HG02623 (cell line): ENCODE measurements at regions not wholly inside any gene's neighbourhood (a gene's known extent, or its start where the extent isn't known, plus 50 kb on each side); places are given as distances from the start of the nearest gene placed in this dataset.
"Not testable (repeated sequence)": the region's sequence is repeated elsewhere in the genome, so short reads cannot be mapped to it uniquely, and the experiment has no call there.

Experiments used
- ATAC-seq: cut with Tn5 transposase; IDR thresholded peaks from one replicate; pipeline ENCODE4 v1.9.1; 2021; ENCODE audit warnings: moderate library complexity; ENCODE audit not compliant: unreplicated experiment

DNA sequence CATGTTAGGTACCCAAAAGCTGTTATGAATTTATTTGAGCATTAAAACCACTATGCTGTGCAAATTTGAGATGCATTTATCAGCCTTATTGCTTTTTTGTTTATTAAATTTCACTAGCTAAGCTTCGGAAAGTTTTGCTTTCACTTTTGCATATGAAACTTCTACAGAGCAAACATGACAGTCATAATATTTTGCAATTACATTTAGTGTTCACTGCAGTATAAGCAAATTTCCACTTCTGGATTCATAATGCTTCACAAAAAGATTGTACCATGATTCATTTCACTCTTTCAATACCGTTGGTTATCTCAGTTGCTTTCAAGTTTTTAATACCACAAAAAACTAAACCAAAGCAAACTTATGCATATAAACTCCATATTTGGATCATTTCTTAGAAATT lies 228.7 kb upstream of the SLC8A1 start:
- ATAC-seq, result peak; percentile 61

DNA sequence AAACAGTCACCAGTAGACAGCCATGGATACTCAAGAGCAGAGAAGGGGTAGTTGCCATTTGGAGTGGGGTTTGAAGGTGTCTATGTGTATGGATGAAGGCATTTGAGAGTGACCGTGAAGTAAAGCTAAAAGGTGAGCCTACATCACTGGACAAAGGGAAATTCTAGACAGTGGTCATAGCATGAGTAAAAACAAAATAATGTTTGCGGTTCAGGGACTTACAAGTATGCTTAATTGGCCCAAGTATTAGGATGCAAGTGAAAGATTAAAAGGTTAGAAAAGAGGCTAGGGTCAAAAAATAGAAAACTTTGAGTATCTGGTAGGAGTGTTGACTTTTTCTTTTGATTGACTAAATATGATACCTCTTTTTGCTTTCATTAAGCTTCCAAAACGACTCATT lies 238.1 kb upstream of the SLC8A1 start:
- ATAC-seq, result no peak

DNA sequence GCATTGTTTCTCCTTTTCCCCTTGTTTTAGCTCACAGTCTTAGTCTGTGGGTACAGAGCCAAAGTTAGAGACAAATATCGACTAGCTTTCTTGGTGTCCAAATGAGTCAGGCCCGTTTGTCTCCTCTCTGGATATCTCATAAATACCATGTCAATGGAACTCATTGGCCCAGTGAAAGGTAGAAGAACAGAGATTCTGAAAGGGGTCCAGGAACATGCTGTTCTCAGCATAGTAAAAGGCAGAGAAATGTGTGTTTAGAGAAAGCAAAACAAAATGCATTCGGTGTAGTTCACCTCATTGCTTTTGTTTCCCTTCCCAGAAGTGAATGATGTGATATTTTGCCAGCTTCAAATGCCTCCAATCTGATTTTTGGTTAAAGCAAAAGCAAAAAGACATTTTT lies 238.6 kb upstream of the SLC8A1 start:
- no peak for ATAC-seq

DNA sequence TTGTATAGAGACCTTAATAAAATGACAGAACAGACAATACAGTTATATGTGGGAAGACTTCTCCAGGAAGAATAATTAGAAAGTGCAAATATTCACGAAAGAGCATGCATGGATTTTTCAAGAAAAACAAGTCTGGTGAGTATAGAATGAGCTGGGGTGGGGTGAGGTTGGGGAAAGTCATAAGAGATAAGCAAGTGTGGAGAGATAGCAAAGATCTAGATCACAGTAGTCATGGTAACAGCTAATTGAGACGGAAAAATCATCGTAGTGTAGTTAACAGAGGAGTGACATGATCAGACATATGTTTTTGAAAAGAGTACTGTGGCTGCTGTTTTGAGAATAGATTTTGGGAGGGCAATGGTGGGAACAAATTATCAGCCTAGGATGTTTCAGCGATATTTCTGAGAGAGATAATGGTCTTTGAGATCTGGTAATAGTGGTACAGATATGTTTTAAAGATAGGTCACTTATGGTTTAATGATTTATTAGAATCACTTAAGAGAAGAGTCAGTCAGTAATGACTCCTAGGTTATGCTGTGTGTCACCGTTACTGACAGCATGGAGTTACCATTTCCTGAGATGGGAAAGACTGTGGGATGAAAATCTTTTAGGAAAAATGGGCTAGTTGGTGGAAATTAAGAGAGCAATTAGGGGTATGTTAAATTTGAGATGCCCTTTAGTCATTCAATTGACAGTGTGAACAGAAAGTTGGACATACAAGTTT lies 248.5 kb upstream of the SLC8A1 start:
- no peak for ATAC-seq

DNA sequence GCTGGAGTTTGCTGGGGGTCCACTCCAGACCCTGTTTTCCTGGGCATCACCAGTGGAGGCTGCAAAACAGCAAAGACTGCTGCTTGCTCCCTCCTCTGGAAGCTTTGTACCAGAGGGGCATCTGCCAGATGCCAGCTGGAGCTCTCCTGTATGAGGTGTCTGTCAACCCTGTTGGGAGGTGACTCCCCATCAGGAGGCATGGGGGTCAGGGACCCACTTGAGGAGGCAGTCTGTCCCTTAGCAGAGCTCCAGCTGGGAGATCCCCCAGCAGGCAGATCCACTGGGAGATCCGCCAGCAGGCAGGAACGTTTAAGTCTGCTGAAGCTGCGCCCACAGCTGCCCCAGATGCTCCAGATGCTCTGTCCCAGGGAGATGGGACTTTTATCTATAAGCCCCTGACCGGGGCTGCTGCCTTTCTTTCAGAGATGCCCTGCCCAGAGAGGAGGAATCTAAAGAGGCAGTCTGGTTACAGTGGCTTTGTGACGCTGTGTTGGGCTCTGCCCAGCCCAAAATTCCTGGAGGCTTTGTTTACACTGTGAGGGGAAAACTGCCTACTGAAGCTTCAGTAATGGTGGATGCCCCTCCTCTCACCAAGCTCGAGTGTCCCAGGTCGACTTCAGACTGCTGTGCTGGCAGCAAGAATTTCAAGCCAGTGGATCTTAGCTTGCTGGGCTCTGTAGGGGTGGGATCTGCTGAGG lies 260.5 kb upstream of the SLC8A1 start:
- ATAC-seq, result not testable (repeated sequence)

DNA sequence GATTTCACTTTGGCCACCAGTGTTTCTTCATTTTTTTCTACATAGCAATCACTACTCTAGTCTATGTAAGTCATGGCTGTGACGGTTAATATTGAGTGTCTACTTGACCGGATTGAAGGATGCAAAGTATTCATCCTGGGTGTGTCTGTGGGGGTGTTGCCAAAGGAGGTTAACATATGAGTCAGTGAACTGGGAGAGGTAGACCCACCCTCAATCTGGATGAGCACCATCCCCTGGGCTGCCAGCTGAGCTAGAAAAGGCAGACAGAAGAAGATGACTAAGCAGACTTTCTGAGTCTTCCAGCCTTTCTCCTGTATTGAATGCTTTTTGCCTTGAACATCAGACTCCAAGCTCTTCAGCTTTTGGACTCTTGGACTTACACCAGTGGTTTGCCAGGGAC lies 265.0 kb upstream of the SLC8A1 start:
- no peak for ATAC-seq

DNA sequence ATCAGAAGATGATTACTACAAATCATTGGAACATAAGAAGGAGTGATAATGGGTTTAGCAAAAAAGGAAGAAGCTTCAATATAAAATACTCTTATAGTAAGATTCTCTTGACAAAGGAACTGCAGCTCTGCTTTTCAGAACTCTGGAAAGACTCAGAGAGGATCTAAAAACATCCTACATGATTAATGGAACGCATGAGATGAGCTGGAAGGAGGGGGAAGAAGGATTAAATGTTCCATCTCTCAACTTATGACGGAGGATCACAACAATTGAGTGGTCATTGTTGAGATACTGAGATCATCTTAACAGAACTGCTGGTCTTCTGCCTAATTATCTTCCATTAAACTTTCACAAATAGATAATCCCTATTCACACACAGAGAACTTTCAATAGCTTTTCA lies 267.5 kb upstream of the SLC8A1 start:
- no peak for ATAC-seq

DNA sequence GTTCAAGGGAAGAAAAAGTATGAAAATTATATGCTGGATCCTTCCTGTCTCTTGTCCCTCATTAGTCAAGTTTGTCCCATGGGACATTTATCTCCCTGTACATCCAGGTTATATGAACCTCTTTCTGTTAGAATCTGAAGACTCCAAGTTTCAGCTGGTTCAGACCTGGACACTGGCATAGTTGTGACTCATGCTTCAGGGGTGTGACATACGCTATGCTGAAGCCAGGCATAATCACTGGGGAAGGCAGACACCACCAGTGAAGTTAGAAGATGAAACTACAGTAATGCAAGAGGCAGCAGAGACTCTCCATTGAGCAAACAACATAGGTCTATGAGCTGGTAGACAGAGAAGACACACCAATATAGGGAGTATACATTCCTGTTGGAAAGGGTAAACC lies 269.7 kb upstream of the SLC8A1 start:
- ATAC-seq, result no peak

DNA sequence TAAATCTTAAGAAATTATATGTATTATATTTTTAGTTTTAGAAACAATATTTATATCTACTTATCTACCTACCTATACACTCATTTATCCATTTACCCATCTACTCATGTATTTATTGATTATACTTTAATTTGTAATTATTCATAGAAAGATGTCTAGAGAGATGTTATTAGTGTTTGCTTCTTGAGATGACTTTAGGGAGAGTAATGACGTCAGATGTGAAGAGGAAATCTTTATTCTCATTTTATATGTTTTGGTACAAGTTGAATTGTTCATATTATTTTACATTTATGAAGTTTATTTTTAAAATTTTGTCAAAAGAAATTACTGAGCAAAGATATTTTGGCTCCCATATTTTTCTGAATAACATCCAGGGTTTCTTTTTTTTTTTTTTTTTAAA lies 271.3 kb upstream of the SLC8A1 start:
- ATAC-seq, result no peak

DNA sequence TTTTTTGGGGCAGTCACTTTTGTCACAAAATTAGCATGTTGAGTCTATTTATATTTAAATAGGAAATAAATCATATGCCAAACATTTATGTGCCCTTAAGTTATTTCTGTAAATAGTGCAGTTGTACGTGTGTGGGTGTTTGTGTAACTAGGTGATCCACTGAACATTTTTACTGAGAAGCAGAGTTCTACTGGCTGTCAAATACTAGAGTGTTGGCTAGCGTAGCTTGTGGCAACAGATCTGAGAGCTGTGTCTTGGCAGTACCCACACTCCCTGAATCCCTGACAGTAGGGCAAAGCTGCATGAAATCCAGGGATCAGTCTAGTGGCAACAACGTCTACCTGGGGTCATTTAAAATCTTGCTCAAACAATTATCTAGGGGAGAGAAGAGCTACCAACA lies 273.1 kb upstream of the SLC8A1 start:
- ATAC-seq, result no peak

DNA sequence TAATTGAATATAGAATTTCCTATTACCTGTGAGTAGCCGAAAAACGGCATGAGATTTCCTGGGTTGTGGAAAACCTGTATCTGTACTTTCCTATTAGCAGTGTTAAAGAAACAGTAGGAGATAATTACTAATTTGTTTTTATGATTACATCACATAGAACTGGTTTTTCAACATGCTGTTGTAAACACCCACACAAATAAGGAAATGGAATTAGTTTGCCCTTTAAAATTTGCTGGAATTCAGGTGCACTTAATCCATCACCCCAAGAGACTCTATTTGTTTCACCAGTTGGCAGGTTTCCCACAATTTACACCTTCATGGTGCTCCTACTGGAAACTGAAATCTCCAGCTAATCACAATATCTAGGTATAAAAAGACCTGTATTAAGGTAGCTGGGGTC lies 274.1 kb upstream of the SLC8A1 start:
- ATAC-seq, result no peak

DNA sequence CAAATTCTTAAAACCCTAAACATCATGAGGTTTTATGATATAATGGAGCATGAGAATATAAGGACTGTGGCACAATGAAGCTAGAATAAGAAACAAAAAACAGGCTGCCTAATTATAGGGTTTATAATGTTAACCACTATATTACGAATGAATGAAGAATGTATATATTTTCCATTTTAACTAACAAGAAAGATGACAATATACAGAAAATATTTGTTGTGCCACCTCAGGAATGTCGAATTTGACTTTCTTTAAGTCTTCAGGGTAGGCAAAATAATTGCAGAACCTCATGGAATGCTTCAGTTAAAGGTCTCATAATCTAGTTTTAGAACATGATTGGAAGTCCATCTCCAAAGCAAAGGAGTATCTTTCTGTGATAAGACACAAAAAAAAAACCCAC lies 282.9 kb upstream of the SLC8A1 start:
- no peak for ATAC-seq

DNA sequence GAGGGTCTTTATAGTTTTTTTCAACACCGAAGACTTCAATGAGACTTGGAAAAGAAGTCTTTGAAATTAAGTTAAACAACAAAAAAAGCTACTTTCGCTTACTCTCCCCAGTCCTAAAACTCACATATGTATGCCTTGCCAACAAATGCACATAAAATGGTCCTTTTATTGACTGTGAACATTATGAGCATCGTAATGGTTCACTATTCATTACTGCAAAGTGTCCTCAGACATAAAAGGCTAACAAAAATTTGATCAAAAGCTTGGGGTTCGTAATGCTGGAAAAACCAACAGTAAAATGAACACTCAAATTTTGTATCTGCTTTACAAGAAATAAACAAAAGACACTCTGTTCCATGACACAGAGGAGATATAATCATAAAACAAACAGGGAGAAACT lies 285.3 kb upstream of the SLC8A1 start:
- no peak for ATAC-seq

DNA sequence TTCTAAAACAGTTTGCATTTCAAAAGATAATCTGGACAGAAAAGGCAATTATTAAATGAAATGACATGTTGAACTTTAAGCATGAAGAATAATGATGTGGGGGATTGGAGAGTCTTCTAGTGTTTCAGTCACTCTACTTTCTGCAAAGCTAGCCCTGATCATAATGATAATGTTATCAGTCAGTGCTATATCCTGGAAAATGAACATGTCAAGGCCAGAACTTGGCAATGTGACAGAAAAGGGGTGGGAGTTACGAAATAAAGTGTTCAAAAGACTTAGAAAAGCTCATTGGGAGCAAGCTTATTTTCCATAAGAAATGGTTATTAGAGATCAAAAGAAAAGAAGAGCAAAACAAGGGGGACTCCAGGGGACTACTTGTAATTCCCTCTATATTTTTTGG lies 288.5 kb upstream of the SLC8A1 start:
- no peak for ATAC-seq

DNA sequence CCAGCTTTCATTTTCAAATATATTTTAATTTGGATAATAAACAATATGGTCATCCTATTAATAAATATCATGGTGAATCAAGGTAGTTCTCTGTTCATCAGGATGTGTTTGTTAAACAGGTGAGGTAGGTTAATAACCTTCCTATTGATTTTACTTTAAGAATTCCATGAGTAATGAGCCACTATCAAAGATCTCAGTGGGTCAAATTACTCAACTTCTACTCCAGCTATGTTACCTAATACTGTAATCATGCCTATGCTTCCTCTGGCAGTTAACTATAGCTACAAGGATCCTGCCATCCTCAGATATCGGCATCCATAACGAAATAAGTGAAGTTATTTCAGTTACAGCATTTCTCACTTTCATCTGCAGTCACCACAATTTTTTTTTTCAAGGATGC lies 289.6 kb upstream of the SLC8A1 start:
- ATAC-seq, result no peak

DNA sequence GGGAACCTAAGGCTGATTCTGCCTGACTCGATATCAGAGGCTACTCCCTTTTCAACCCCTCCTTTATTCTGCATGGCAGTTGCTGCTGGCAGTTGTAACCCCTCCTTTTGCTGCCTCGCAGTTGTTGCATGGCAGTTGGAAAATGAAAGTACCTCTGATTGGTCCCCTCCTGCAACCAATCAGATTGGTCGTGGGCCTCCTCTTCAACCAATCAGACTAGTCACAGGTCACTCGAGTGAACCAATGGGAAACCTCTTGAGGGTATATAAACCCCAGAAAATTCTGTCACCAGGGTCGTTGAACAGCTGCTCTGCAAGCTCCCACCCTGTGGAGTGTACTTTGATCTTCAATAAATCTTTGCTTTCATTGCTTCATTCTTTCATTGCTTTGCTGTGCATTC lies 294.3 kb upstream of the SLC8A1 start:
- ATAC-seq, result no peak

DNA sequence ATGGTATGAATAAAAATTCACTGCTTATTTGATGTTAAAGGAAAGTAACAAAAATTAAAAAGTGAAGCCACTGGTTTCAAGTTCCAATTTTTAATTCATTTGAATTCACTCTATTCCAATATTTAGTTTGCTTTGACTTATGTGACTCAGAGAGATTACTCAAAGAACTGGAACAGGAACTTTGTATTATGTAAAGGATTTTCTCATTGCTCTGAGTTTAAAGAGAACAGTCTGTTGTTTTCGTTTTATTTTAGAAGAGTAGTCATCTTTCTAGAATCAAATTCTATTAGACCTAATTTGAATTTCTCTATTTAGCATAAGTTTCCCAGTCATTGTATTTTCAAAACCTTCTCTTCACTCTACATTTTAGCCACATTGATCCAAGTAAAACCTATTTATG lies 300.1 kb upstream of the SLC8A1 start:
- ATAC-seq, result no peak

DNA sequence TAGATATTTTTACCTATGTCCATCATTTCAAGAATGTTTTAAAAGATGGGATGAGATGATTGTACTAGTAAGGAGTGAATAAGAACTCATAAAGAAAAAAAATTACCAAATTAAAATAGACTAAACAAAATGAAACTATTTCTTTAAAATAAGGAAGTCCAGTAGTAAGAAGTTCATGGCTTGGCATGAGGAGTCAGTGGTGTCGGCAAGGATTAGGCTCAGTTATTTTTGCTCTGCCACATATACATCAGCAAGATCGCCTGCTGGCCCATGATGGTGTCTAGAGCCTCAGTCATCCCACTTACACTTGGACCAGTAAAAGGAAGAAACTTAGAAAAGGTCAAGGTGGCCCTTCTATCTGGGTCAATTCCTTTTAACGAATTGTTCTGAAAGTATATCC lies 300.9 kb upstream of the SLC8A1 start:
- ATAC-seq, result no peak

DNA sequence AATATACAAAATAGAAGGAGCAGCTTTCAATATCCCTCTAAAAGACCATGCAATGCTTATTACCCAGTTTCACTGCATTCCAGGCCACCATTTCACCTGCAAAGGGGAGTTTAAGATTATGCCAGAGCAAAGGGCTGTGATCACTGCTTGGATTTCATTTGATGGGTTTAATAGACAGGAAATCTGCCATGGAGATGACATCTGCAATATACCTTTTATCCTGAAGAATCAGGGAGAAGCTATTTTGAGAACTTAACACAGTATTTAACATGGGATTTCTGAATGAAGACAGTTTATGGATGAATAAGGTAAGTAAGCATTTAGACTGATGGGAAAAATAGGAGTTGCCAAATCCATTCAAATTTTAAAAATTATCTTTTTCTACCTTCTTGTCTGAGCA lies 303.0 kb upstream of the SLC8A1 start:
- no peak for ATAC-seq

DNA sequence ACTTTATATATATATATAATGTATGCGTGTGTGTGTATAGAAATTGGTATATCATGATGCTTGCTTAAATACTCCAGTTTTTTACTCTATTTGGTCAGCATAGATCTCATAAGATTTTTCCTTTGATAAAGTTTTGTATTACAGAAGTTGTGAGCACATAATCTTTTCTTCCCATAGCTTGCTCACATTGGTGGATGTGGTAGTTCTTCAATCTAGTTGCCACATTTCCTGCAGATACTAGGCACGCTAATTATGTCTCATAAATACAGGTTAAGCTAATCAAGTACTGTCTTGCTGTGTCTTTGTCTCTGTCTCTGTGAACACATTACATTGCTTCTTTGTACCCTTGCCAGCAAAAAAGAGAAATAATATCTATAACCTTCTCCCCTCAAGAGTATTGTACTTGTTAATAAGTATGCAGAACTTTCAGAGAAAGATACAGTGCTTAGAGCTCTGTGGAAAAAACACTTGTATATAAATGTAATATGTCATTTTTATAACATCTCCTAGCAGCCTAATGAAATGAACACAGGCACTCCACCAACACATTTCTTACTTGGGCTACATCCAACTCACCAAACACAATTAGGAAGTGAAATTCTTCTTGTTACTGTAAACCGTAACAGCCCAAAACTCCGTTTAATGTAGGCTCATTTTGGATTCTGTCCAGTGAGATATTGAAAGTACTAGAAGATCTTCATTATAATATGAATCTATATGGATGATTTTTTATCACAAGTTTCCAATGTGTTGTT lies 306.7 kb upstream of the SLC8A1 start:
- ATAC-seq, result no peak

DNA sequence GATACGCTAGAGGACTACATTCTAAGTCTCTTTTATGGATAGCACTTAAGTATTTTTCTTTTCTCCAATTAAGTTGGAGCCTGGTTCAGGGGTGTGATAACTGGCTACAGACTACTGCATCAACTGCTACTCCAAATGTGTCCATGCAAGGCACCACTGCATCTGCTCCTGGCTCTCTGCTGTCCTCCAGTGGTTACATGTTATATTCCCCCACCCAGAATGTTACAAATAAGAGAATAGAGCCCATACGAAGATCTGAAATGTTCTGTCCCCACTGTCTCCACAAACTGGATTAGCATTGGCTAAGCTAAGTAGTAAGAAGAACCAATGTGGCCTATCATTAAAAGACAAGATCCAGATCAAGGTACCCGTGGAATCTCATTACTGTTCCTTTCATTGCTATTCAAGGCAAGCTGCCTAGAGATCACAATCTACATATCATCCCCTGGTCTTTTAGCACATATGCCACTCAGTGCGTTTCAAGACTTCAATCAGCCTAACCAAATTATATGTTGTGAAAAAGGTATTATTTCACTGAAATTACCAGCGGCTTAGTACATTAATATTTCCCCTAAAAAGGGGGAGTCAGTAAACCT lies 308.3 kb upstream of the SLC8A1 start:
- peak; percentile 63 for ATAC-seq

DNA sequence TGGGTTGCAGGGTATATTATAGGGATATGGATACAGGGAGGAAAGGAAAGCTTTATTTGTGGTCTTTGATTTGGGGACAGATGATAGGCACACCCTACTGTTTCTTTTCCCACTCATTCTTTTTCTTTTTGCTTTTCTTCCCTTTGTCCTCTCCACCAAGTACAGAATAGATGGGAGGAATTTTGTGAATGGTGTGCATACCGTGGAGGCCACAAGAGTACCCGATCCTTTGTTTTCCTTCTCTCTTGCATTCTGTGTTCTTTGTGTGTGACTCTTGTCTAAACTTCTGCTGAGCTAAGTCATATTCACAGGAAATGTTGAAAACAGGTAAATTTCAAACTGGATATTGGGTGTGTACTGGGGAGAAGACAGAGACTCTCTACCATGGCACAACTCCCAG lies 321.4 kb upstream of the SLC8A1 start:
- ATAC-seq, result no peak
